ENCODE measurements at regions not wholly inside any gene's neighbourhood (a gene's known extent, or its start where the extent isn't known, plus 50 kb on each side); places are given as distances from the start of the nearest gene placed in this dataset.

- TF ChIP-seq POLR2A (IDR thresholded peaks at IDR 0.05), result no peak
- no peak for TF ChIP-seq POLR2AphosphoS5 (IDR thresholded peaks at IDR 0.05)
- TF ChIP-seq EP300 (IDR thresholded peaks at IDR 0.05), result no peak
- TF ChIP-seq, protein P1, sequence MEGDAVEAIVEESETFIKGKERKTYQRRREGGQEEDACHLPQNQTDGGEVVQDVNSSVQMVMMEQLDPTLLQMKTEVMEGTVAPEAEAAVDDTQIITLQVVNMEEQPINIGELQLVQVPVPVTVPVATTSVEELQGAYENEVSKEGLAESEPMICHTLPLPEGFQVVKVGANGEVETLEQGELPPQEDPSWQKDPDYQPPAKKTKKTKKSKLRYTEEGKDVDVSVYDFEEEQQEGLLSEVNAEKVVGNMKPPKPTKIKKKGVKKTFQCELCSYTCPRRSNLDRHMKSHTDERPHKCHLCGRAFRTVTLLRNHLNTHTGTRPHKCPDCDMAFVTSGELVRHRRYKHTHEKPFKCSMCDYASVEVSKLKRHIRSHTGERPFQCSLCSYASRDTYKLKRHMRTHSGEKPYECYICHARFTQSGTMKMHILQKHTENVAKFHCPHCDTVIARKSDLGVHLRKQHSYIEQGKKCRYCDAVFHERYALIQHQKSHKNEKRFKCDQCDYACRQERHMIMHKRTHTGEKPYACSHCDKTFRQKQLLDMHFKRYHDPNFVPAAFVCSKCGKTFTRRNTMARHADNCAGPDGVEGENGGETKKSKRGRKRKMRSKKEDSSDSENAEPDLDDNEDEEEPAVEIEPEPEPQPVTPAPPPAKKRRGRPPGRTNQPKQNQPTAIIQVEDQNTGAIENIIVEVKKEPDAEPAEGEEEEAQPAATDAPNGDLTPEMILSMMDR (IDR thresholded peaks at IDR 0.05), result no peak
Measured at GRCh38 chr17:30605523-30605922, 128.3 kb downstream of the GOSR1 start.
